ENCODE measurements at regions not wholly inside any gene's neighbourhood (a gene's known extent, or its start where the extent isn't known, plus 50 kb on each side); places are given as distances from the start of the nearest gene placed in this dataset.
A peak's percentile ranks its signal among the peaks of the same experiment; 100 is the strongest.
"Not testable (repeated sequence)": the region's sequence is repeated elsewhere in the genome, so short reads cannot be mapped to it uniquely, and the experiment has no call there.

GRCh38 chr16:58883131-58883530, 149.0 kb upstream of the GOT2 start:
- peak overlapping the region in 3 of 8 donors; percentile 48 to 67 (median 63) for H3K27ac ChIP-seq
- intact Hi-C loops (cut with DNase I; ENCODE audit: low total_unique reads) = no loop called here
- no peaks in the 10 kb centered on the region for H3K27me3 ChIP-seq (replicated peaks in 1 of 7)
- WGBS, 5 donors = 61 to 79% (median 72%) methylated on average over 3 of the region's 3 CpGs
- H3K4me1 ChIP-seq = peaks cover 0 to 15% (median 3%) of the 10 kb centered on the region in 6 donors
- H3K9me3 ChIP-seq = peaks cover 0 to 10% (median 5%) of the 10 kb centered on the region in 8 donors
- no peak for DNase-seq
- no peaks in the 10 kb centered on the region for H3K36me3 ChIP-seq
- TF ChIP-seq POLR2A (IDR thresholded peaks at IDR 0.05) (no peak), CTCF (IDR thresholded peaks at IDR 0.05 in 8 of 11, conservative IDR thresholded peaks at IDR 0.05 in 3 of 11) (no peak), POLR2AphosphoS5 (IDR thresholded peaks at IDR 0.05) (no peak)
- peak overlapping the region in 1 of 8 donors; percentile 11 for H3K4me3 ChIP-seq

GRCh38 chr16:58882292-58882691, 148.2 kb upstream of the GOT2 start:
- peak overlapping the region in 5 of 8 donors; percentile 23 to 67 (median 48) for H3K27ac ChIP-seq
- H3K36me3 ChIP-seq = no peaks in the 10 kb centered on the region
- H3K27me3 ChIP-seq (replicated peaks in 1 of 7) = no peaks in the 10 kb centered on the region
- H3K4me3 ChIP-seq = peak overlapping the region in 1 of 8 donors; percentile 11
- WGBS, 5 donors = 29 to 42% (median 33%) methylated on average over 5 of the region's 5 CpGs
- no peak for DNase-seq
- intact Hi-C loops (cut with DNase I; ENCODE audit: low total_unique reads) = no loop called here
- no peak for TF ChIP-seq POLR2AphosphoS5 (IDR thresholded peaks at IDR 0.05)
- TF ChIP-seq POLR2A (IDR thresholded peaks at IDR 0.05) = no peak
- no peak for TF ChIP-seq CTCF (IDR thresholded peaks at IDR 0.05 in 8 of 11, conservative IDR thresholded peaks at IDR 0.05 in 3 of 11)
- H3K9me3 ChIP-seq = peaks cover 0 to 16% (median 5%) of the 10 kb centered on the region in 8 donors
- peaks cover 0 to 15% (median 3%) of the 10 kb centered on the region in 6 donors for H3K4me1 ChIP-seq

- DNase-seq; H3K36me3 ChIP-seq; H3K4me3 ChIP-seq; intact Hi-C loops (cut with DNase I; ENCODE audit: low total_unique reads); H3K27me3 ChIP-seq (replicated peaks in 1 of 7); H3K27ac ChIP-seq: not testable (repeated sequence)
- WGBS, 5 donors = 87 to 93% (median 91%) methylated on average over 11 of the region's 11 CpGs
- Histone ChIP-seq H3K9me3 (peaks cover 0 to 36% (median 9%) of the 10 kb centered on the region in 8 donors), H3K4me1 (peaks cover 0 to 15% (median 3%) of the 10 kb centered on the region in 6 donors)
Observed at GRCh38 chr16:58878641-58879040, 144.5 kb upstream of the GOT2 start.

- H3K4me1 ChIP-seq = no peaks in the 10 kb centered on the region
- TF ChIP-seq POLR2AphosphoS5 (IDR thresholded peaks at IDR 0.05) (no peak), CTCF (IDR thresholded peaks at IDR 0.05 in 8 of 11, conservative IDR thresholded peaks at IDR 0.05 in 3 of 11) (no peak), POLR2A (IDR thresholded peaks at IDR 0.05) (no peak)
- H3K27ac ChIP-seq = no peak overlapping the region
- no peaks in the 10 kb centered on the region for H3K36me3 ChIP-seq
- no peaks in the 10 kb centered on the region for H3K9me3 ChIP-seq
- intact Hi-C loops (cut with DNase I; ENCODE audit: low total_unique reads) = no loop called here
- H3K4me3 ChIP-seq = no peak overlapping the region
- DNase-seq = no peak
- 78 to 94% (median 82%) methylated on average over 3 of the region's 3 CpGs for WGBS, 5 donors
- no peaks in the 10 kb centered on the region for H3K27me3 ChIP-seq (replicated peaks in 1 of 7)
Observed at GRCh38 chr16:58866935-58867334, 132.8 kb upstream of the GOT2 start.

- no peaks in the 10 kb centered on the region for H3K27me3 ChIP-seq (replicated peaks in 1 of 7)
- H3K9me3 ChIP-seq = peaks cover 0 to under 1% (median 0%) of the 10 kb centered on the region in 8 donors
- H3K4me3 ChIP-seq = no peak overlapping the region
- DNase-seq = no peak
- no peaks in the 10 kb centered on the region for H3K4me1 ChIP-seq
- 70 to 92% (median 78%) methylated on average over 1 of the region's 1 CpG for WGBS, 5 donors
- intact Hi-C loops (cut with DNase I; ENCODE audit: low total_unique reads) = no loop called here
- H3K27ac ChIP-seq = no peak overlapping the region
- H3K36me3 ChIP-seq = no peaks in the 10 kb centered on the region
- no peak for TF ChIP-seq POLR2AphosphoS5 (IDR thresholded peaks at IDR 0.05)
- no peak for TF ChIP-seq CTCF (IDR thresholded peaks at IDR 0.05 in 8 of 11, conservative IDR thresholded peaks at IDR 0.05 in 3 of 11)
- TF ChIP-seq POLR2A (IDR thresholded peaks at IDR 0.05) = no peak
Observed at GRCh38 chr16:58863761-58864160, 129.6 kb upstream of the GOT2 start.
